ENCODE measurements at regions not wholly inside any gene's neighbourhood (a gene's known extent, or its start where the extent isn't known, plus 50 kb on each side); places are given as distances from the start of the nearest gene placed in this dataset.

DNA sequence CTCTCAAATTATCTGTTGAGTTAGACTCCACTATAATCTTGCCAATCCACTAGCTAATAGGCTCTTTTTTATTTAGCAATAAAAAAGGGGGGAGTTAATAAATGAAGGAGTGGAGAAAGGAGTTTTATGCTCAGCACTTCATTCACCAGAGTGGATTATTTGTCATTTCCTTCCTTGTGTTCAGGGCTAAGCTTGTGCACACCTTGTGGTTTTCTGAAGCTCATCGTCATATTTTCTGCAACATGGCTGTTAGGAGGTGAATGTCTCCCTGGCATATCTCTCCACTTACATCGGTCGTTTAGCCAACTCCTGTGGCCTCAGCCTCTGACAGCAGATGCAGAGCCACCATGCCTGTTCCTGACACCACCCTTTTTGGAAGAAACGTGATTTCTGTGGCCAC, 83.9 kb upstream of the MTNR1B start:
- no peaks in the 10 kb centered on the region for H3K27me3 ChIP-seq
- H3K4me3 ChIP-seq = no peak overlapping the region
- no peaks in the 10 kb centered on the region for H3K9me3 ChIP-seq
- H3K4me1 ChIP-seq = no peaks in the 10 kb centered on the region
- no peak overlapping the region for H3K27ac ChIP-seq
- no peaks in the 10 kb centered on the region for H3K36me3 ChIP-seq
- DNase-seq (ENCODE audit: low spot score in 2 of 2) = no peak
- TF ChIP-seq, protein P1, sequence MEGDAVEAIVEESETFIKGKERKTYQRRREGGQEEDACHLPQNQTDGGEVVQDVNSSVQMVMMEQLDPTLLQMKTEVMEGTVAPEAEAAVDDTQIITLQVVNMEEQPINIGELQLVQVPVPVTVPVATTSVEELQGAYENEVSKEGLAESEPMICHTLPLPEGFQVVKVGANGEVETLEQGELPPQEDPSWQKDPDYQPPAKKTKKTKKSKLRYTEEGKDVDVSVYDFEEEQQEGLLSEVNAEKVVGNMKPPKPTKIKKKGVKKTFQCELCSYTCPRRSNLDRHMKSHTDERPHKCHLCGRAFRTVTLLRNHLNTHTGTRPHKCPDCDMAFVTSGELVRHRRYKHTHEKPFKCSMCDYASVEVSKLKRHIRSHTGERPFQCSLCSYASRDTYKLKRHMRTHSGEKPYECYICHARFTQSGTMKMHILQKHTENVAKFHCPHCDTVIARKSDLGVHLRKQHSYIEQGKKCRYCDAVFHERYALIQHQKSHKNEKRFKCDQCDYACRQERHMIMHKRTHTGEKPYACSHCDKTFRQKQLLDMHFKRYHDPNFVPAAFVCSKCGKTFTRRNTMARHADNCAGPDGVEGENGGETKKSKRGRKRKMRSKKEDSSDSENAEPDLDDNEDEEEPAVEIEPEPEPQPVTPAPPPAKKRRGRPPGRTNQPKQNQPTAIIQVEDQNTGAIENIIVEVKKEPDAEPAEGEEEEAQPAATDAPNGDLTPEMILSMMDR (IDR thresholded peaks at IDR 0.05) = no peak
- intact Hi-C loops (cut with DNase I) = loop anchor here (5.0 kb wide), 1 partner anchor 673 kb away; no protein-coding TSS in a partner anchor

DNA sequence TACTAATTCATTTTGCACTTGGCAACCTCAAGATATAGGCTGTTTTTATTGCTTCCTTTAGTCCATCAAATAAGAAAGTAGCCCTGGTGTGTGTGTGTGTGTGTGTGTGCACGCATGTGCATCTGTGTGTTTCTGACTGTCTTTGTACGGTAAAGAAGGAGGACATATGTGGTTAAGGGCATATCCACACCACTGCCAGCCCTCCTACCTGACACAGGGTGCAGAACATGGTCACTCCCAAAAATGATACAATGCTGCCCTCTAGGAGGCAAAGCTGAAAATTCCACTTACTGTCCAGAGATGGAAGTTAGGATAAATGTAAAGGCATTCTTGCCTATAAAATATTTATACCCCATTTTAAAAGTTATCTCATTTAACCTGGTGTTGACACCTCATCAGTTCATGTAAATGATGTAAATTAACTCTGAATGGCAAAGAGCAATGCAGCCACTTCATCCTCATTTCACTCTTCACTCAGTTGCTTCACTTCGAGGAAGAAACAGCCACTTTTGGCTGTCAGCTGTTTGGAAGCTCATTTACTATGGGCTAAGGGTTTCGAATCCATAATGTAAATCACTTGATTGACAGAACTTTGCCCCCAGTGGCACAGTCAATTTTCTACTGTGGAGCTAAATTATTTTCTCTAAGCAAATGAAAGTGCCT, 83.1 kb upstream of the MTNR1B start:
- no peaks in the 10 kb centered on the region for H3K27me3 ChIP-seq
- intact Hi-C loops (cut with DNase I) = loop anchor here (5.0 kb wide), 1 partner anchor 674 kb away; no protein-coding TSS in a partner anchor
- H3K4me3 ChIP-seq = no peak overlapping the region
- H3K4me1 ChIP-seq = no peaks in the 10 kb centered on the region
- H3K36me3 ChIP-seq = no peaks in the 10 kb centered on the region
- no peak for DNase-seq (ENCODE audit: low spot score in 2 of 2)
- no peak overlapping the region for H3K27ac ChIP-seq
- TF ChIP-seq, protein P1 (IDR thresholded peaks at IDR 0.05) = peak in 2 of 3 experiments; percentile 43 to 62
- H3K9me3 ChIP-seq = no peaks in the 10 kb centered on the region

DNA sequence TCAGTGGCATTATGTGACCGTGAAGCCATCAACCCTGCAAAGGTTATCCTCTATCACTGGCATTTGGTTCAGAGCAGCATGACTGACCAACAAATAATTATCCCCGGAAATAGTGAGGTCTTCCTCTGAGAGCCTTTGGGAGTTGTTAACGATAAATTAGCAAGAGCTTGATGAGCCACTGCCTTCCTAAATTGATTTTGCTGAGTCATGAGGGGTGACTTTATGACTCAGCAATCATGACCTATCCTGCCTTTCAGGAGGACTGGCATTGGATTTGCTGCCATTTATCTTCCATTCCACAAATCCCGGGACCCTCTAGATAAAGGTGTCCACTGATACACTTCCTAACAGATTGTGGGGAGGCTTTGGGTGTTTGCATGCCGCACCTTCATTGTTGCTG, 80.8 kb upstream of the MTNR1B start:
- DNase-seq (ENCODE audit: low spot score in 2 of 2) = no peak
- TF ChIP-seq, protein P1 (IDR thresholded peaks at IDR 0.05) = no peak
- Histone ChIP-seq H3K27me3 (no peaks in the 10 kb centered on the region), H3K9me3 (no peaks in the 10 kb centered on the region), H3K4me3 (no peak overlapping the region), H3K27ac (no peak overlapping the region), H3K4me1 (no peaks in the 10 kb centered on the region), H3K36me3 (no peaks in the 10 kb centered on the region)
- intact Hi-C loops (cut with DNase I) = loop anchor here (5.0 kb wide), 1 partner anchor 676 kb away; no protein-coding TSS in a partner anchor

DNA sequence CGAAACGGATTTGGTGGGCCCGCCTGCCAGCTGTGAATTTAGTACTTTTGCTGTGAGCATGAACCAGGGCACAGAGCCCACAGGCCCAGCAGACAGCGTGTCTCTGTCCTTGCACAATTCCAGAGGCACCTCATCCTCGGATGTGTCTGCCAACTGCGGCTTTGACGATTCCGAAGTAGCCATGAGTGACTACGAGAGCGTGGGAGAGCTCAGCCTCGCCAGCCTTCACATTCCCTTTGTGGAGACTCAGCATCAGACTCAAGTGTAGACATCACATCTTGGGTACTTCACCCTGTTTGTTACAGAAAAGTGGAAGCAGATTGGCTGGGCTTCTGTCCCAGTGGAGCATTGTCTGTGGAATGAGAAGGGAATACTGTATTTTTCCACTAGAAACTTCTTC, 78.6 kb upstream of the MTNR1B start:
- no peaks in the 10 kb centered on the region for H3K27me3 ChIP-seq
- H3K9me3 ChIP-seq = no peaks in the 10 kb centered on the region
- no peak overlapping the region for H3K4me3 ChIP-seq
- no peak for DNase-seq (ENCODE audit: low spot score in 2 of 2)
- TF ChIP-seq, protein P1 (IDR thresholded peaks at IDR 0.05) = no peak
- intact Hi-C loops (cut with DNase I) = no loop called here
- no peaks in the 10 kb centered on the region for H3K36me3 ChIP-seq
- H3K27ac ChIP-seq = no peak overlapping the region
- no peaks in the 10 kb centered on the region for H3K4me1 ChIP-seq

DNA sequence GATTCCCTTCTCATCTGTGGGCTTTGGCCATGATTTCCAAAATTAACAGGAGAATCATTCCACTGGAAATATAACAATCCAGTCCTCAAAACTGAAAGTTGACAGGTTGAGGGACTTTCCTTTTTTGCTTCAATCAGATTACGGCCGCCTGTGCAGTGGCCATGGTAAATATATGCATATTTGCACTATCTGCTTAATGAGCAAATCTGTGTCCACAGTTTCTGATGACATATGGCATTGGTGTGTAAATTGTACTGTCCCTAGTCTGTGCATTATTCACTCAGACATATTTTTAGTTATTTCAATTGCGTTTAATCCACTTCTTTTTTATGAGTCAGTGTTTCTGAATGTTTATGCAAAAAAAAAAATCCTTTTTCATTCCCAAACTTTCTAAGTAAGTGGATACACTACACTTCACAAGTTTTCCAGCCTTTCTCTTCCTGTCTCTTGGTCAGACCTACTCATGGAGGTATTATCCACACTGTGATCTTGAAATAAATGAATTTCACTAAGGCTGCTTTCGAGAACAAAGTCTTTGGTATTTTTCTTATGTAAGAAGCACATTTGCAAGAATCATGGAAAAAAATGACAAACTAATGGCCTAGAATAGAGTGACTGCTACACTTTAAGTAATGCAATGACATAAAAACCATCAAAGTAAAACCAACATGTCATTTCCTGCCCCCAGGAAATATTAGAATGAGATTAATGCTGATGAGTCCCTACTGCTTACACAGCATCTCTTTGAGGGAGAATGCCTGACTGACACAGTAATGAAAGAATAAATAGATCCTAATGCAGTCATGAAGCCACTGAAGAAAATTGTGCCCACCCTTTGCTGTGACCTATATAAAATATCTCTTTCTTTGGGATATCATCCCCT, 76.4 kb upstream of the MTNR1B start:
- H3K27me3 ChIP-seq = no peaks in the 10 kb centered on the region
- no peaks in the 10 kb centered on the region for H3K36me3 ChIP-seq
- H3K27ac ChIP-seq = no peak overlapping the region
- no peaks in the 10 kb centered on the region for H3K9me3 ChIP-seq
- TF ChIP-seq, protein P1 (IDR thresholded peaks at IDR 0.05) = no peak
- DNase-seq (ENCODE audit: low spot score in 2 of 2) = no peak
- intact Hi-C loops (cut with DNase I) = no loop called here
- H3K4me3 ChIP-seq = no peak overlapping the region
- no peaks in the 10 kb centered on the region for H3K4me1 ChIP-seq

All from ascending aorta (tissue), 2 donors.